Astrocyte (in vitro differentiated cells and primary cell): ENCODE measurements at regions not wholly inside any gene's neighbourhood (a gene's known extent, or its start where the extent isn't known, plus 50 kb on each side); places are given as distances from the start of the nearest gene placed in this dataset.

Source experiments
- DNase-seq: peaks from one replicate; pipeline ENCODE4 v3.0.0-alpha.2; 2010; ENCODE audit warnings: low read depth
- FAIRE-seq: peaks from 2 replicates; lab custom pipeline; 2011; peaks lifted over from hg19 to GRCh38; lab: Jason Lieb, UNC
- H2AFZ ChIP-seq: 2 replicates; pipeline ENCODE4 v1.6.0; 2012; ENCODE audit warnings: low read depth, low read length, inconsistent platforms
- H3K27ac ChIP-seq: 2 replicates; pipeline ENCODE4 v1.5.1; 2011; ENCODE audit warnings: low read depth, low read length, inconsistent platforms
- H3K27me3 ChIP-seq: 2 replicates; pipeline ENCODE4 v1.6.0; 2011; ENCODE audit warnings: low read length, inconsistent platforms; ENCODE audit not compliant: insufficient read depth
- H3K36me3 ChIP-seq: 2 replicates; pipeline ENCODE4 v1.5.1; 2011; ENCODE audit warnings: low read length, inconsistent platforms; ENCODE audit not compliant: insufficient read depth
- H3K4me1 ChIP-seq: 2 replicates; pipeline ENCODE4 v1.5.1; 2011; ENCODE audit warnings: low read length, inconsistent platforms; ENCODE audit not compliant: insufficient read depth
- H3K4me2 ChIP-seq: 2 replicates; pipeline ENCODE4 v1.6.0; 2012; ENCODE audit warnings: low read length, inconsistent platforms
- H3K4me3 ChIP-seq: 2 replicates; pipeline ENCODE4 v1.5.1; 2011; ENCODE audit warnings: low read depth, mild to moderate bottlenecking, low read length, inconsistent platforms; ENCODE audit not compliant: insufficient read depth
- H3K79me2 ChIP-seq: 2 replicates; pipeline ENCODE4 v1.6.0; 2012; ENCODE audit warnings: mild to moderate bottlenecking, low read length, inconsistent platforms; ENCODE audit not compliant: insufficient read depth
- H3K9ac ChIP-seq: 2 replicates; pipeline ENCODE4 v1.6.0; 2012; ENCODE audit warnings: mild to moderate bottlenecking, low read length, inconsistent platforms
- H3K9me3 ChIP-seq: 2 replicates; pipeline ENCODE4 v1.5.1; 2012; ENCODE audit warnings: low read depth, mild to moderate bottlenecking, low read length, inconsistent platforms; ENCODE audit not compliant: insufficient read depth
- H4K20me1 ChIP-seq: 2 replicates; pipeline ENCODE4 v1.6.0; 2012; ENCODE audit warnings: low read length, inconsistent platforms; ENCODE audit not compliant: insufficient read depth
- H3K27ac Mint-ChIP-seq: one replicate; pipeline ENCODE4 v1.8.0; 2021; ENCODE audit warnings: mild to moderate bottlenecking, mixed read lengths; ENCODE audit not compliant: unreplicated experiment
- H3K27me3 Mint-ChIP-seq: one replicate; pipeline ENCODE4 v1.8.0; 2021; ENCODE audit warnings: low read depth, mixed read lengths; ENCODE audit not compliant: unreplicated experiment
- H3K36me3 Mint-ChIP-seq: one replicate; pipeline ENCODE4 v1.8.0; 2021; ENCODE audit warnings: low read depth, mixed read lengths; ENCODE audit not compliant: unreplicated experiment
- H3K4me1 Mint-ChIP-seq: one replicate; pipeline ENCODE4 v1.8.0; 2021; ENCODE audit warnings: low read depth, mixed read lengths; ENCODE audit not compliant: unreplicated experiment
- H3K4me3 Mint-ChIP-seq: one replicate; pipeline ENCODE4 v1.8.0; 2021; ENCODE audit warnings: mild to moderate bottlenecking, moderate library complexity, mixed read lengths; ENCODE audit not compliant: unreplicated experiment
- H3K9me3 Mint-ChIP-seq: one replicate; pipeline ENCODE4 v1.8.0; 2021; ENCODE audit warnings: mild to moderate bottlenecking, mixed read lengths; ENCODE audit not compliant: unreplicated experiment
- CTCF ChIP-seq: IDR thresholded peaks from 2 replicates; pipeline ENCODE4 v1.5.1; 2011; ENCODE audit warnings: low read depth, mild to moderate bottlenecking, inconsistent platforms, low read length, moderate library complexity; ENCODE audit not compliant: insufficient read depth
- EZH2 ChIP-seq: IDR thresholded peaks from 2 replicates; pipeline ENCODE4 v1.6.1; 2012; ENCODE audit warnings: mild to moderate bottlenecking, low read length, inconsistent platforms; ENCODE audit not compliant: insufficient read depth

GRCh38 chr16:74073456-74073855 is 223.2 kb upstream of the PSMD7 start:
- no peaks in the 10 kb centered on the region for H3K9me3 Mint-ChIP-seq
- no peaks in the 10 kb centered on the region for H3K36me3 Mint-ChIP-seq
- no peak overlapping the region for H2AFZ ChIP-seq
- H3K27ac Mint-ChIP-seq: no peak overlapping the region
- H3K4me2 ChIP-seq: no peak overlapping the region
- FAIRE-seq (no peak), DNase-seq (no peak)
- H4K20me1 ChIP-seq: no peaks in the 10 kb centered on the region
- H3K36me3 ChIP-seq: no peaks in the 10 kb centered on the region
- no peaks in the 10 kb centered on the region for H3K9me3 ChIP-seq
- no peak overlapping the region for H3K27ac ChIP-seq
- no peak overlapping the region for H3K4me3 Mint-ChIP-seq
- H3K27me3 Mint-ChIP-seq: no peaks in the 10 kb centered on the region
- H3K9ac ChIP-seq: no peak overlapping the region
- no peak overlapping the region for H3K4me3 ChIP-seq
- TF ChIP-seq CTCF (no peak), EZH2 (no peak)
- no peaks in the 10 kb centered on the region for H3K27me3 ChIP-seq
- no peaks in the 10 kb centered on the region for H3K79me2 ChIP-seq
- H3K4me1 Mint-ChIP-seq: no peaks in the 10 kb centered on the region
- no peaks in the 10 kb centered on the region for H3K4me1 ChIP-seq

GRCh38 chr16:74071996-74072535 is 224.5 kb upstream of the PSMD7 start:
- Mint-ChIP-seq H3K27ac (no peak overlapping the region), H3K27me3 (no peaks in the 10 kb centered on the region), H3K36me3 (no peaks in the 10 kb centered on the region), H3K9me3 (no peaks in the 10 kb centered on the region), H3K4me1 (no peaks in the 10 kb centered on the region), H3K4me3 (no peak overlapping the region)
- H3K4me3 ChIP-seq: no peak overlapping the region
- H3K4me1 ChIP-seq: no peaks in the 10 kb centered on the region
- H3K36me3 ChIP-seq: no peaks in the 10 kb centered on the region
- H3K27me3 ChIP-seq: no peaks in the 10 kb centered on the region
- H3K9me3 ChIP-seq: no peaks in the 10 kb centered on the region
- no peak overlapping the region for H3K9ac ChIP-seq
- H2AFZ ChIP-seq: no peak overlapping the region
- H4K20me1 ChIP-seq: no peaks in the 10 kb centered on the region
- no peaks in the 10 kb centered on the region for H3K79me2 ChIP-seq
- H3K27ac ChIP-seq: no peak overlapping the region
- no peak for DNase-seq
- no peak overlapping the region for H3K4me2 ChIP-seq
- TF ChIP-seq CTCF (no peak), EZH2 (no peak)
- no peak for FAIRE-seq

GRCh38 chr16:74070237-74070636 is 226.4 kb upstream of the PSMD7 start:
- no peak overlapping the region for H3K4me3 Mint-ChIP-seq
- H3K4me3 ChIP-seq: no peak overlapping the region
- DNase-seq: no peak
- no peak overlapping the region for H2AFZ ChIP-seq
- H3K27me3 Mint-ChIP-seq: no peaks in the 10 kb centered on the region
- FAIRE-seq: no peak
- no peaks in the 10 kb centered on the region for H3K4me1 Mint-ChIP-seq
- H3K27me3 ChIP-seq: no peaks in the 10 kb centered on the region
- H3K36me3 Mint-ChIP-seq: no peaks in the 10 kb centered on the region
- no peaks in the 10 kb centered on the region for H3K4me1 ChIP-seq
- TF ChIP-seq EZH2: no peak
- no peak for TF ChIP-seq CTCF
- no peaks in the 10 kb centered on the region for H3K36me3 ChIP-seq
- no peak overlapping the region for H3K9ac ChIP-seq
- no peak overlapping the region for H3K27ac ChIP-seq
- no peaks in the 10 kb centered on the region for H3K79me2 ChIP-seq
- no peaks in the 10 kb centered on the region for H4K20me1 ChIP-seq
- H3K27ac Mint-ChIP-seq: no peak overlapping the region
- no peaks in the 10 kb centered on the region for H3K9me3 ChIP-seq
- no peak overlapping the region for H3K4me2 ChIP-seq
- H3K9me3 Mint-ChIP-seq: no peaks in the 10 kb centered on the region
